HG03025 (cell line): ENCODE measurements at regions not wholly inside any gene's neighbourhood (a gene's known extent, or its start where the extent isn't known, plus 50 kb on each side); places are given as distances from the start of the nearest gene placed in this dataset.

Source experiments
- ATAC-seq: cut with Tn5 transposase; IDR thresholded peaks from one replicate; pipeline ENCODE4 v1.9.1; 2021; ENCODE audit warnings: mild to moderate bottlenecking, moderate library complexity; ENCODE audit not compliant: unreplicated experiment, low FRiP score

- no peak for ATAC-seq
Observed at GRCh38 chr5:67496051-67496450, 299.5 kb upstream of the CD180 start.

- ATAC-seq = no peak
Observed at GRCh38 chr5:67495072-67495471, 298.5 kb upstream of the CD180 start.

- no peak for ATAC-seq
Observed at GRCh38 chr5:67494186-67494855, 297.7 kb upstream of the CD180 start.

- no peak for ATAC-seq
Observed at GRCh38 chr5:67493676-67494075, 297.1 kb upstream of the CD180 start.

GRCh38 chr5:67490543-67491321, 294.1 kb upstream of the CD180 start:
- ATAC-seq = no peak

- ATAC-seq = no peak
Observed at GRCh38 chr5:67488885-67489284, 292.3 kb upstream of the CD180 start.

- no peak for ATAC-seq
Observed at GRCh38 chr5:67487862-67488261, 291.3 kb upstream of the CD180 start.

- no peak for ATAC-seq
Observed at GRCh38 chr5:67483453-67484030, 286.9 kb upstream of the CD180 start.

GRCh38 chr5:67481362-67481761, 284.8 kb upstream of the CD180 start:
- ATAC-seq = no peak

- ATAC-seq = no peak
Observed at GRCh38 chr5:67478337-67478736, 281.7 kb upstream of the CD180 start.

GRCh38 chr5:67476995-67477394, 280.4 kb upstream of the CD180 start:
- ATAC-seq = no peak

- ATAC-seq = no peak
Observed at GRCh38 chr5:67476531-67476930, 279.9 kb upstream of the CD180 start.

- no peak for ATAC-seq
Observed at GRCh38 chr5:67475489-67475888, 278.9 kb upstream of the CD180 start.

GRCh38 chr5:67474597-67475238, 278.1 kb upstream of the CD180 start:
- ATAC-seq = no peak

GRCh38 chr5:67467110-67467509, 270.5 kb upstream of the CD180 start:
- ATAC-seq = no peak

- no peak for ATAC-seq
Observed at GRCh38 chr5:67465537-67466207, 269.1 kb upstream of the CD180 start.

GRCh38 chr5:67462147-67462546, 265.5 kb upstream of the CD180 start:
- ATAC-seq = no peak

GRCh38 chr5:67459253-67459652, 262.7 kb upstream of the CD180 start:
- no peak for ATAC-seq

GRCh38 chr5:67455970-67456369, 259.4 kb upstream of the CD180 start:
- ATAC-seq = no peak

GRCh38 chr5:67454957-67455561, 258.5 kb upstream of the CD180 start:
- ATAC-seq = no peak
